ENCODE measurements at regions not wholly inside any gene's neighbourhood (a gene's known extent, or its start where the extent isn't known, plus 50 kb on each side); places are given as distances from the start of the nearest gene placed in this dataset.

GRCh38 chr9:7388755-7389154, 410.8 kb downstream of the DMAC1 start:
- no peak for DNase-seq

- no peak for DNase-seq
Observed at GRCh38 chr9:7387840-7388239, 411.7 kb downstream of the DMAC1 start.

GRCh38 chr9:7382304-7382703, 417.3 kb downstream of the DMAC1 start:
- DNase-seq, result no peak

GRCh38 chr9:7377489-7377888, 422.1 kb downstream of the DMAC1 start:
- no peak for DNase-seq

GRCh38 chr9:7376833-7377232, 422.7 kb downstream of the DMAC1 start:
- no peak for DNase-seq

GRCh38 chr9:7376213-7376612, 423.4 kb downstream of the DMAC1 start:
- DNase-seq, result no peak

GRCh38 chr9:7375013-7375511, 424.5 kb downstream of the DMAC1 start:
- DNase-seq, result no peak

GRCh38 chr9:7370988-7371387, 428.6 kb downstream of the DMAC1 start:
- no peak for DNase-seq

GRCh38 chr9:7370381-7370780, 429.2 kb downstream of the DMAC1 start:
- no peak for DNase-seq

- no peak for DNase-seq
Observed at GRCh38 chr9:7369384-7369821, 430.2 kb downstream of the DMAC1 start.

- no peak for DNase-seq
Observed at GRCh38 chr9:7368410-7369292, 430.9 kb downstream of the DMAC1 start.

GRCh38 chr9:7367726-7368125, 431.9 kb downstream of the DMAC1 start:
- DNase-seq, result no peak

GRCh38 chr9:7366121-7366520, 433.5 kb downstream of the DMAC1 start:
- DNase-seq, result no peak

- DNase-seq, result no peak
Observed at GRCh38 chr9:7363777-7364477, 435.7 kb downstream of the DMAC1 start.

- no peak for DNase-seq
Observed at GRCh38 chr9:7360513-7360912, 439.1 kb downstream of the DMAC1 start.

GRCh38 chr9:7358876-7359275, 440.7 kb downstream of the DMAC1 start:
- DNase-seq, result no peak

GRCh38 chr9:7354704-7355103, 444.9 kb downstream of the DMAC1 start:
- no peak for DNase-seq

- DNase-seq, result no peak
Observed at GRCh38 chr9:7348692-7349091, 450.9 kb downstream of the DMAC1 start.

- DNase-seq, result no peak
Observed at GRCh38 chr9:7347556-7347955, 452.0 kb downstream of the DMAC1 start.

GRCh38 chr9:7346144-7346543, 453.4 kb downstream of the DMAC1 start:
- DNase-seq, result no peak

- DNase-seq, result no peak
Observed at GRCh38 chr9:7342736-7343135, 456.8 kb downstream of the DMAC1 start.

- no peak for DNase-seq
Observed at GRCh38 chr9:7342229-7342628, 457.3 kb downstream of the DMAC1 start.

GRCh38 chr9:7341571-7341970, 458.0 kb downstream of the DMAC1 start:
- DNase-seq, result no peak

- DNase-seq, result no peak
Observed at GRCh38 chr9:7340451-7340850, 459.1 kb downstream of the DMAC1 start.
